Stromal cell of bone marrow (primary cell): ENCODE measurements at regions not wholly inside any gene's neighbourhood (a gene's known extent, or its start where the extent isn't known, plus 50 kb on each side); places are given as distances from the start of the nearest gene placed in this dataset.
"Not testable (repeated sequence)": the region's sequence is repeated elsewhere in the genome, so short reads cannot be mapped to it uniquely, and the experiment has no call there.

Experiments used
- DNase-seq: peaks from one replicate; pipeline ENCODE4 v3.0.0-alpha.2; 2012; ENCODE audit warnings: low read depth

DNA sequence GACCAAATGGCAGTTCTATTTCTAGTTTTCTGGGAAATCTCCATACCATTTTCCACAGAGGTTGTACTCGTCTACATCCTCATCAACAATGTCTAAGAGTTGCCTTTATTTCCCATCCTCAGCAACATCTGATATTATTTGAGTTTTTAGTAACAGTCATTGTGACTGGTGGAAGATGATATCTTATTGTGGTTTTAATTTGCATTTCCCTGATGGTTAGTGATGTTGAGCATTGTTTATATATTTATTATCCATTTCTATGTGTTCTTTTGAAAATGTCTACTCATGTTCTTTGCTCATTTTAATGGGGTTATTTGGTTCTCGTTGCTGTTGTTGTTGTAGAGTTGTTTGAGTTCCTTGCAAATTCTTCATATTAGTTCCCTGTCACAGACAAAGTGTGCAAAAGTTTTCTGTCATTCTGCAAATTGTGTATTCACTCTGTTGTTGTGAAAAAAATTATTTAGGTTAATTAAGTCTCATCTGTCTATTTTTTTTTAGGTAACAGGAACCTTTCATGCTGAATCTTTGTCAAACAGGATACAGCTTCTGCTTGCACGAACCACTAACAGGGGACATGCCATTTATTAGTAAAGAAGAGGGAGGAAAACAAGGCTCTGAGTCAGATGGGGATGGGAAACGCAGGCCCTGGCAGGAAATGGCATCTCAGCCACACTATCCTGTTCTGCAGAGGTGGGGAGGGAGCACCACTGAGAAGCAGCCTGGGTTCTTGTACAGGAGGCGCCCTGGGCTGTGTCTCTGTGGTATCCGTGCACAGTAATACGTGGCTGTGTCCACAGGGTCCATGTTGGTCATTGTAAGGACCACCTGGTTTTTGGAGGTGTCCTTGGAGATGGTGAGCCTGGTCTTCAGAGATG, 1196.7 kb downstream of the TMEM121 start:
- DNase-seq = not testable (repeated sequence)

DNA sequence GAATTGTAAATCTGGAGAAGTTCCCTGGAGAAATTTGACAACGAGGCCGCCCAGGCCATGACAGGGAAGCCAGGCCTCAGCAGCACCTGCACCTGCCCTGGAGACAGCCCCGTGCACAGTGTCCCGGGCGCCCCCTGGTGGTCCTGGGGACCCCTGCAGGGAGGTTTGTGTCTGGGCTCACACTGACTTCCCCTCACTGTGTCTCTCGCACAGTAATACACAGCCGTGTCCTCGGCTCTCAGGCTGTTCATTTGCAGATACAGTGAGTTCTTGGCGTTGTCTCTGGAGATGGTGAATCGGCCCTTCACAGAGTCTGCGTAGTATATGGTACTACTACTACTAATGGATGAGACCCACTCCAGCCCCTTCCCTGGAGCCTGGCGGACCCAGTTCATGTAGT, 1201.6 kb downstream of the TMEM121 start:
- DNase-seq = not testable (repeated sequence)

DNA sequence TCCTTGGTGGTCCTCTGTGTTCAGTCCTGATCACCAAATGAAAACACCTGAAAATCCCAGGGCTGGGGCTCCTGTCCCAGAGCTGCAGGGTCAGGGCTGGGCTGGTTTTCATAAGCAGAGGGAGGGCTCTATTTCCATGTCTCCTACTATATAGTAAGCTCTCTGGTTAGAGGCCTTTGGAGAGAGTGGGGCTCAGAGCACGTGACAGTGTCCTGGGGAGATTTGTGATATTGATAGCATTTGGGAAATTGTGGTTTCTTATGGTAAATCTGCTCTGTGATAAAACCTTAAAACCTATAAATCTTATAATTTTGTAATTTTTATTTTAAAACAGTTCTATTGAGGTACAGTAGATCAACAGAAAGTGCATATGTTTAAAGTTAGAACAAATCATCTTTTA, 1202.2 kb downstream of the TMEM121 start:
- DNase-seq = no peak

DNA sequence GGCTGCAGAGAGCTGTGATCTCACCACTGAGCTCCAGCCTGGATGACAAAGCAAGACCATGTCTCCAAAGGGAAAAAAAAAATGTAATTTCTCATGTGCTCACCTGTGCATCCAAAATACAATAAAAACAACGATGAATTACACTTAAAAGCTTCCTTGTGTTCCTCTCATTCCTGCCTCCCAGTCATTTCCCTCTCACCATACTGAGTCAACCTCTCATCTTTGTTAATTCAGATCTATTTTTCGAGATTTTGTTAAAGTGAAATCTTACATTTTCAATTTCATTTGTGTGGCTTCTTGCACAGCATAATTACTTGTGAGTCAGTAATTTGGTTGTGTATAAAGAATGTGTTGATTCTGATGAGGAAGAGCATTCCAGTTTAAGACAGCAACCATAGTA, 1203.2 kb downstream of the TMEM121 start:
- DNase-seq = no peak

DNA sequence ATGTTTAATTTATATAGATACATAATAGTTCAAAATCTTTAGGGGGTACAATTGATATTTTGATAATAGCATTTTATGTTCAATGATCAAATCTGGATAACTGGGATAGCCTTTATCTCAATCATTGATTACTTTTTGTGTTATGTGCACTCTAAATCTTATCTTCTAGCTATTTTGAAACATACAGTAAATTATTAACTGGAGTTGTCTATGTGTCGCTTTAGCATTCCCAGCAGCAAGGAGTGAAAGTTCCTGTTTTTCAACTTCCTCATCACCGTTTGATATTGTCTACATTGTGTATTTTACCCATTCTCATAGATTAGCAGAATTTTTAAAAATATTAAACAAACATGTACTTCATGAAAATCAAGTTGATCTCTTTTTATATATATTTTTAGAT, 1207.4 kb downstream of the TMEM121 start:
- DNase-seq = no peak

DNA sequence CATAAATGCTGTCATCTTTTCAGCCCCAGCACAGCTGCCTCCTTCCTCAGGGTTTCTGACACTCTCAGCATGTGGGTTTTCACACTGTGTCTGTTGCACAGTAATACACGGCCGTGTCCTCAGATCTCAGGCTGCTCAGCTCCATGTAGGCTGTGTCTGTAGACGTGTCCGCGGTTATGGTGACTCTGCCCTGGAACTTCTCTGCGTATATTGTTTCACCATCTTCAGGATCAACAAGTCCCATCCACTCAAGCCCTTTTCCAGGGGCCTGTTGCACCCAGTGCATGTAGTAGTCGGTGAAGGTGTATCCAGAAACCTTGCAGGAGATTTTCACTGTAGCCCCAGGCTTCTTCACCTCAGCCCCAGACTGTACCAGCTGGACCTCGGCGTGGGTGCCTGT, 1210.6 kb downstream of the TMEM121 start:
- DNase-seq = no peak

DNA sequence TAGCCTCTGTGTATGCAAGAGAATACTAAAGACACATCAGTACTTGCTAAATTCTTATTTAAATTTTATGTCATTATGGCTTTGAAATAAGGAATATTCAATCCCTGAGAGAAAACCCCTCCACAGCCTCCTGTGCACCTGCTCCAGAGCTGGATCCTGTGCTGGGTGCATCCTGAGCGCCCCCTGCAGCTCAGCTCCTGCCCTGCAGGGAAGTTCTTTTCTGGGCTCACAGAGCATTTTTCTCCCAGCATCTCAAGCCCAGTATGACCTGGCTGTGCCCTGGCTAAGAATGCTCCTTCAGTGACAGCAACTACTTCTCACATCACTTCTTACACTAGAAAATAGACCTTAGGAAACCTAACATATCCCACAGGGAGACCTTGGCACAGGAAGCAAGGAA, 1211.7 kb downstream of the TMEM121 start:
- no peak for DNase-seq

DNA sequence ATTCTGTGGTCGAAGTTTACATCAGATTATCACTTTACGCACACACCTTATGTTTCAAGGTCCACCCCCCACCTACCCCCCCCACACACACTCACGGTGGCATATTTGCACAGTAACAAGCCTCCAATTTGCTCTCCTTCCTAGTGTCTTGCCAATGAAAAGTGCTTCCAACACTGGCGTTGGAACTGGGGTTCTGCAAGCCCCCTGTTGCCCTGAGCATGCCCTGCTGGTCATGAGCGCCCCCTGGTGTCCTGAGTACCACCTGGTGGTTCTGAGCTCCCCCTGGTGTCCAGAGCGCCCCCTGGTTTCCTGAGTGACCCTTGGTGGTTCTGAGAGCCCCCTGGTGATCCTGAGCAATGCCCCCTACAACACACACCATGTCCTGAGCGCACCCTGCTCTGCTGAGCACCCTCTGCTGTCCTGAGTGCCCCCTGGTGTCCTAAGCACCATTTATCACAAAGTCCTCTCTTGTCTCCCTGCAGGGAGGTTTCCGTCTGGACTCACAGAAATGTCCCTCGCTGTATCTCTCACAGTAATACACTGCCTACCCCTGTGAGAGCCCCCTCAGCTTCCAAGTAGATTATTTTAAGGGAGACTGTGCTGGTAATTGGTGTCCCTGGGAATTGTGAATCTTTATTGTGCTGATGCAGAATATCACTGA, 1212.3 kb downstream of the TMEM121 start:
- not testable (repeated sequence) for DNase-seq

DNA sequence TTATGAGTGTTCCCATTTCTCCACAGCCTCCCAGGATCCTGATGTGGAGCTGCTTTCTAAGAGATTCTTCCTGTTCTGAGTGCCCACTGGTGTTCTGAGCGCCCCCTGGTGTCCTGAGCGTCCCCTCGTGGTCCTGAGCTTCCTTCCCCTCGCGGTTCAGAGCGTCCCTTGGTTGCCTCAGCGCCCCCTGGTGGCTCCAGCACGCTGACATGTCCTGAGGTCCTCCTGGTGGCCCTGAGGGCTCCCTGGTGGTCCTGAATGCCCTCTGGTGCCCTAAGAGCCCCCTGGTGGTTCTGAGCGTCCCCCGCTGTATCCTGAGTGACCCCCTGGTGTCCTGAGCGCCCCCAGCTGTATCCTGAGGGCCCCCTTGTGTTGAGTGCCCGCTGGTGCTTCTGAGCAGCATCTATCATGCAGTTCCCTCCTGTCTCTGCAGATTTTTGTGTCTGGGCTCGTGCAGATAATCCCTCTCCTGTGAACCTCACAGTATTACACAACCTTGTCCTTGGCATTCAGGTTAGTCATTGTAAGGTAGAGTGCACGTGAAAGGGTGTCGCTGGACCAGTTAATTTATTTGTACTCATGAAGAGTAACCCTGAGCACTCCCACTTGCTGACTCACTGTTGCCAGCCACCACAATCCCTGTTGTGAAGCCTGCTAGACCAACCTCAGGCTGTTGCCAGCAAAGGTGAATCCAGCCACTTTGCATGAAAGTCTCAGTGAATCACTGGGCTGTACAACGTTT, 1214.9 kb downstream of the TMEM121 start:
- not testable (repeated sequence) for DNase-seq

DNA sequence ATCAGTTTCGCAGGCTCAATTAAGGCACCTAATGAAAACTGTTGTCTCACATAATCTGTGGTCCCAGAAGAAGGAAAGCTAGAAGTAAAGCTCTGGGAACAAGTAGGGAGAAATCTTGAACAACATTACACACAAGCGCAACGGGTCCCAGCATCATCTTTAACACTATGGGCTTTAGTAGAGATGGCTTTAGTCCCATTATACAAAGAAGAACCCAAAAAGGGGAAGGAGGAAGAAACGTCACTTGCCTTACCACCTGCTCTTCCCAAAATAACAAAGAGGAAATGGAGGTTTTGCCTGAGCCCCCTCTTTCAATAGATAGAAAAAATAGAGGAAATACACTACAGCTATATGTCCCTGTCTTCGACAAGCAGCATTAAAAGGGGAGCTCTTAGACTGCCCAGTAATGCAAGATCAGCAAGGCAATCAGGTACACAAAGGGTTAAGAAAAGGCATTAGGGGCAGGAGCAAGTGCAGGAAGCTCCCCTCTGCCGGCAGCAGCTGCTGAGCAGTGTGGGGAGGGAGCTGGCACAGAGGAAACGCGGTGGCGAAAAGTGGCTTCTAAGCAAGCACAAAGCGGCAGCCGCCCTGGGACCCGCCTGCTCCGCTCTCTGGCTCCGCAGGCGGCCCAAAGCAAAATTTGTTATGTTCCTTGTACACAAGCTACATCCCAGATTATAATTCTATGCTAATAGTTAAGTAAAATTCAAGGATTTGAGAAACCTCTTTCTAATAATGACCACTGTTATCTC, 1218.8 kb downstream of the TMEM121 start:
- not testable (repeated sequence) for DNase-seq

DNA sequence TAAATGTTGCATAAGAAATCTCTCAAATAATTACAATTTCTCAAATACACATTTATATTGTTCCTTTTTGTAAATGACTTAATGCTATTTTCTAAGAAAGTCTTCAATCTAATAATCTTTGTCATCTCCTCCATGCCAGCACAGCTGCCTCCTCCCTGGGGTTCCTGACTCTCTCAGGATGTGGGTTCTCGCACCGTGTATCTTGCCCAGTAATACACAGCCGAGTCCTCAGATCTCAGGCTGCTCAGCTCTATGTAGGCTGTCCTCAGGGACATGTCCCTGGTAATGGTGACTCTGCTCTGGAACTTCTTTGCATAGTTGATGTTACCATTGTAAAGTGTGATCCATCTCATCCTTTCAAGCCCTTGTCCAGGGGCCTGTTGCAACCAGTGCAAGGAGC, 1223.7 kb downstream of the TMEM121 start:
- not testable (repeated sequence) for DNase-seq

DNA sequence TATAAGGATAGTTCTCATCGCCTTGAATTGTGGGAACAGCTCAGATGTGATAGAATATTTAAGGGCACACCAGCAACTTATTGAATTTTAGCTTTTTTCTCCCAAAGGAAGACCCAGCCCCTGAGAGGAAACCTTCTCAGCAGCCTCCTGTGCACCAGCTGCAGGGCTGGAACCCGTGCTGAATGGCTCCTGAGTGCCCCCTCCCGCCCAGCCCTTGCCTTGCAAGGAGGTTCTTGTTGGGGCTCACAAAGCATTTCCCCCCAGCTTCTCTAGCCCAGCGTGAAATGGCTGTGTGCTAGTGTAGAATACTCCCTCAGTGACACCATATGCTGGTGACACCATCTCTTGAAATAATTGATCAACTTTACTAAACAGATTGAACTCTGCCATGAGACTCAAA, 1227.4 kb downstream of the TMEM121 start:
- not testable (repeated sequence) for DNase-seq

DNA sequence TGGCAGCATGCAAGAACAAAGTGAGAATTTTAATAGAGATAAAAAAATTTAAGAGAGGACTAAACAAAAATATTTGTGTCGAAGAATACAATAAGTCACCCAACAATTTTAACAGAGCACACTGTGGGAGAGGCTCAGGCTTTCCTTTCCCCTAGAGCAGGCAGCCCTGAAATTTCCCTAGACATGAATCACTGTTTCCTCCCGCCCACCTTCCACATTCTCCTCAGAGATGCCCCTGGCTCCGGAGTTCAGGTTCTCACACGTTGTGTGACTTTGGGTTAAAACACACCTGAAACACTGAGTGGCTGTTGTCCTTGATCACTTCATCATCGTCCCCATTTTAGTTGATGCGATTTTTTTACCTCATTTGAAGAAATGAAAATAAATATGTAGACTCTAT, 1231.1 kb downstream of the TMEM121 start:
- DNase-seq = not testable (repeated sequence)

DNA sequence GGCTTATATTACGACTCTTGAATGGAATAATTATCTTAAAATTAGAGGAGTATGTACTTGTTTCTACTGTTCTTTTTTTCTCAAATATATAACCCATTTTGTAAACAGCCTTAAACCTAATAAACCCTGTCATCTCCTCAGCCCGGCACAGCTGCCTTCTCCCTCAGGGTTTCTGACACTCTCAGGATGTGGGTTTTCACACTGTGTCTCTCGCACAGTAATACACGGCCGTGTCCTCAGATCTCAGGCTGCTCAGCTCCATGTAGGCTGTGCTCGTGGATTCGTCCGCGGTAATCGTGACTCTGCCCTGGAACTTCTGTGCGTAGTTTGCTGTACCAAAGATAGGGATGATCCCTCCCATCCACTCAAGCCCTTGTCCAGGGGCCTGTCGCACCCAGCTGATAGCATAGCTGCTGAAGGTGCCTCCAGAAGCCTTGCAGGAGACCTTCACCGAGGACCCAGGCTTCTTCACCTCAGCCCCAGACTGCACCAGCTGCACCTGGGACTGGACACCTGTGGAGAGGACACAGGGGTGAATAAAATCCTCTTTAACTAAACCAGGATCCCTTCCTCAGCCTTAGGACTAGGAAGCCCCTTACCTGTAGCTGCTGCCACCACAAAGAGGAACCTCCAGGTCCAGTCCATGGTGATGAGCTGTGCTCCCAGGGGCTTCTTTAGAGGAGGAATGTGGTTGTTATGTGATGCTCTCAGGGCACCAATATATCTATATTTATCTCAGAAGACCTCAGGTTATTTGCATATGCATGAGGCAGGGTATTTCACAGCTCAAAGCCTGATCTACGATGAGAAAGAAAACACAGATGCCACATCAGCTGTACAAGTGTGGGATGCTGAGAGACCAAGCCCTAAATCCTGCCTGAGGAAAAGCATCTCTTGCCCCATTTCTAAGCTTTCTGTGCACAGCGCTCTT, 1235.8 kb downstream of the TMEM121 start:
- DNase-seq = not testable (repeated sequence)

DNA sequence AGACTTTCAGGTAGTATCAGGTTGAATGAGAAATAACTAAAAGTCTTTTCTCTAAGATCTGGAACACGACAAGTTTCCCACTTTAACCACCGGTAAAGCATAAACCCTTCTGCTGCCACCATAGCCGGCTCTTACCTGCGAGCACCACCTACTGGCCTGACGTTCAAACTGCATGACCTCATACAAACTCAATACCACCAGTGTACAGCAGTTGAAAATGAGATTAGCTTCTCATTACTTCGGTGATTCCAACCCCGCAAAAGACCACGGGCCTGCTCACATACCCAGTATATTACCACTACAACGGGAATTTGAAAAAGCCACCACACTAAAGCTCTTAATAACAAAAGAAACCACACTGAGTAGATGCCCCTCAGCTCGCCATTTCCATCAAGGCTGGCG, 1238.6 kb downstream of the TMEM121 start:
- not testable (repeated sequence) for DNase-seq

DNA sequence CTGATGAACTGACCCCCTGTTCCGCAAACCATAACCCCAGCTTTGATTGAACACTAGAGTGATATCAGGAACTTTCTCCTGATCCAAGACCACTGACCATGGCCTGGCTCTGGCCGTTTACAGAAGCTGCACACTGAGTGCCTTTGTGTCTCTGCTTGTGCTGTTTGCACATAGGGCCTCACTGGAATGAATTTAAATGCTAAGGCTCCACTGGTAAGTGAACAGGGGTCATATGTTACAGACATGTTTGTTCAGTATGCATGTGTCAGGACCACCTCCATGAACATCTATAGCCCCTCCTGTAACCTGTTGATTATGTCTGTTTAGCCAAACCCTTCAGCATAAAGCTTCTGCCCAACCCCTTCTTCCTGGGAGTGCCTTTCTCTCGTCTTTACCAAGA, 1239.8 kb downstream of the TMEM121 start:
- DNase-seq = no peak

DNA sequence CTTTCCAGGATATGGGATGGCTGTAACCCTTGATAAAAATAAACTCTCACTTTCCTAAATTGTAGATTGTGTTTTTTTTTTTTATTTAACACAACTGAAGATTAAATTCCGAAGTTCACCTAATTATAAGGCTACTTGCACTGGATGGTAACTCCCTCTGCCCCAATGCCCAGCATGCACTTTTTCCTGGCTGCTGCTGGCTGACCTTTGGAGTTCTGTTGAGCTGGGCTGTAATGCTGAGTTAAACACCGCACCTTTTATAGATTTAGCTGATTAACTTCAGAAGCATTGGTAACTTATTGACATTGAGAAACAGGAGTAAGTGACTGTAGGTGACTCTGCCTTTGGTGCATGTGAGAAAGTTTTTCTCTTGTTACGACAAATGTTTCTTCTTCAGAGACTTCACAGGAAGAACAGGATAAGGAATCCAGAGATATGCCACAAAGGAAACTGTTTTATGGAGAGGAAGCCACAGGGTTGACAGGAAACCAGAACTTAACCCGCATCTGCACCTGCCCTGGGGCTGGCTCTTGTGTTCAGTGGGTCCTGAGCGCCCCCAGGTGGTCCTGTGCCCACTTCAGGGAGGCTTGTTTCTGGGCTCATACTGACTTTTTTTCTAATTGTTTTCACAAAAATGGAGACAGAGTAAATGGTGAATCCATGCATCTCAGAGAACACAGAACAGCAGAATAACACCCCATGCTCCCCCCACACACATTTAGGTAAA, 1240.3 kb downstream of the TMEM121 start:
- not testable (repeated sequence) for DNase-seq

DNA sequence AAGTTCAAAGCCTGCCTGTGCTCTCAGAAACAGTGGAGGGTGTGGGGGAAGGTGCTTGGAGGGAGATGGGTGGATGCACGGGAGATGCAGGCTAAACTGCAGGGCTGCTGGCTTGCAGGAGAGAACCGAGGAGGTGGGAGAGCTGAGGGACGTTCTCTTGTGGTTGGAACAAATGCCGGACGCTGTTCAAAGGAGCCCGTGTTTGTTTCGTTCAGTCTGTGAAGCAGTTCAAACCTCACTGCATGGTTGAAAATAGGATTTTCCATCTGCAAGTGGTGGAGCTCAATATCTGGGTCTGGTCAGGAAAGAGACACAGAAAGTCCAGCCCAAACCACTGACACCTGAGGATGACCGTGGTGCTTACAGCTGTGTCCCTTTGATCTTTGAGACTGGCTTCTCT, 1241.8 kb downstream of the TMEM121 start:
- not testable (repeated sequence) for DNase-seq

DNA sequence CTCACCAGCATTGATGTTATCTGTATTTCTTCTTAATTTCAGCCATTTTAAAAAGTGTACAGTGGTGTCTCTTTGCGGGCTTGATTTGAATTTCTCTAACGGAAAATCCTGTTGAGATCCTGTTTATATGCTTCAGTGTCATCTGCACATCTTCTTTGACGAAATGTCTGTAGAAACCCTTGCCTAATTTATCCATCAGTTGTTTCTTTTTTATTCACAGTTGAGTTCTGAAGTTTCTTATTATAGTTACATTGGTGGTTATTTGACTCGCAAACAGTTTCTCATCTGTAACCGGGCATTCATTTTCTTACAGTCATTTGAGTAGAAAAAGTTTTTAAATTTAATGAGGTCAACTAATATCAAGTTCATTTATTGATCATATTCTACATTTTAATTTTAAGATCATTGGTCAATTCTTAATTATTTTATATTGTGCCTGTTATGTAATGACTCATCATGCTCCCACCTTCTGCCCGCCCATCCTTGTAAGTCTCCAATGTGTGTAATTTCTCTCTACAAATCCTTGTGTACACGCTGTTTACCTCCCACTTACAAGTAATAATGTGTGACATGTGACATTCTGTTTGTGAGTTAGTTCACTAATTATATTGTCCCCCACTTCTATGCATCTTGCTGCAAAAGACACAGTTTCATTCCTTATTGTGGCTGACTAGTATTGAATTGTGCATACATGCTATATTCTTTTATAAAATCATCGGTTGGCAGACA, 1242.8 kb downstream of the TMEM121 start:
- DNase-seq = not testable (repeated sequence)
